GM12892 (cell line): ENCODE measurements at regions not wholly inside any gene's neighbourhood (a gene's known extent, or its start where the extent isn't known, plus 50 kb on each side); places are given as distances from the start of the nearest gene placed in this dataset.

ENCODE experiments used
- POLR2A ChIP-seq: IDR thresholded peaks from 2 replicates; pipeline ENCODE4 v1.6.1; 2011; ENCODE audit warnings: low read depth, low read length, control low read depth
- POLR2AphosphoS5 ChIP-seq: IDR thresholded peaks from 2 replicates; pipeline ENCODE4 v1.6.1; 2011; ENCODE audit warnings: low read depth, low read length, control low read depth
- TAF1 ChIP-seq: IDR thresholded peaks from 2 replicates; pipeline ENCODE4 v1.6.1; 2011; ENCODE audit warnings: low read depth, mild to moderate bottlenecking, control low read depth, low read length, borderline replicate concordance

GRCh38 chr2:42971381-42971780 lies 179.0 kb upstream of the HAAO start:
- TF ChIP-seq POLR2A (no peak), POLR2AphosphoS5 (no peak), TAF1 (no peak)
